HepG2 (cell line): ENCODE measurements at regions not wholly inside any gene's neighbourhood (a gene's known extent, or its start where the extent isn't known, plus 50 kb on each side); places are given as distances from the start of the nearest gene placed in this dataset.

ENCODE experiments used
- AHDC1 ChIP-seq: sonication (generic); formaldehyde crosslinking; IDR thresholded peaks from 2 replicates; pipeline ENCODE4 v1.5.1; 2020; ENCODE audit warnings: mild to moderate bottlenecking, missing genetic modification reagents, borderline replicate concordance
- CTCF ChIP-seq: sonication (generic); formaldehyde crosslinking; IDR thresholded peaks from 2 replicates; pipeline ENCODE4 v1.5.0; 2020; ENCODE audit warnings: mild to moderate bottlenecking, missing genetic modification reagents, moderate library complexity
- HINFP ChIP-seq: sonication (generic); formaldehyde crosslinking; IDR thresholded peaks from 2 replicates; pipeline ENCODE4 v1.4.0; 2020; ENCODE audit warnings: low read depth, mild to moderate bottlenecking, missing genetic modification reagents
- MEF2D ChIP-seq: sonication (generic); formaldehyde crosslinking; IDR thresholded peaks from 2 replicates; pipeline ENCODE4 v1.5.1; 2020; ENCODE audit warnings: mild to moderate bottlenecking, missing genetic modification reagents
- MEIS1 ChIP-seq: sonication (generic); formaldehyde crosslinking; IDR thresholded peaks from 2 replicates; pipeline ENCODE4 v1.9.0; 2021; ENCODE audit warnings: mild to moderate bottlenecking, missing genetic modification reagents, moderate library complexity, borderline replicate concordance
- TRIM24 ChIP-seq: sonication (generic); formaldehyde crosslinking; IDR thresholded peaks from 2 replicates; pipeline ENCODE4 v1.8.0; 2022; ENCODE audit warnings: mild to moderate bottlenecking, missing genetic modification reagents
- ZNF768 ChIP-seq: sonication (generic); formaldehyde crosslinking; IDR thresholded peaks from 2 replicates; pipeline ENCODE4 v1.4.0; 2020; ENCODE audit warnings: missing genetic modification reagents

GRCh38 chr1:209429611-209430010, 153.9 kb upstream of the CAMK1G start:
- no peak for TF ChIP-seq MEF2D (CRISPR knock-in tag)
- no peak for TF ChIP-seq TRIM24
- TF ChIP-seq CTCF (CRISPR knock-in tag): no peak
- no peak for TF ChIP-seq HINFP
- TF ChIP-seq MEIS1 (CRISPR knock-in tag): no peak
- TF ChIP-seq AHDC1: no peak
- TF ChIP-seq ZNF768 (CRISPR knock-in tag): no peak
